Activated B cell treated with CpG ODN at 0.5 μM for 24 hours (primary cell): ENCODE measurements at regions not wholly inside any gene's neighbourhood (a gene's known extent, or its start where the extent isn't known, plus 50 kb on each side); places are given as distances from the start of the nearest gene placed in this dataset.

Experiments
- ATAC-seq: fragments of 200-7000 bp; cut with Tn5 transposase; one replicate; pipeline ENCODE4 v1.10.0; 2021; ENCODE audit warnings: low read depth, mild to moderate bottlenecking, moderate library complexity
- CTCF ChIA-PET: fragments of 350-600 bp; sonication (Branson Sonifier 250); formaldehyde crosslinking; loops from one replicate; lab custom pipeline; 2021; ENCODE audit warnings: antibody characterized with exemption; lab: Charles Lee
- POLR2A ChIA-PET: fragments of 350-600 bp; sonication (Branson Sonifier 250); formaldehyde crosslinking; loops from one replicate; lab custom pipeline; 2021; ENCODE audit warnings: antibody characterized with exemption; lab: Charles Lee
- DNase-seq: peaks from one replicate; pipeline ENCODE4 v3.0.0; 2022
- H3K27ac Mint-ChIP-seq: one replicate; pipeline ENCODE4 v1.8.0; 2020; ENCODE audit warnings: mixed read lengths
- H3K27me3 Mint-ChIP-seq: one replicate; pipeline ENCODE4 v1.8.0; 2021; ENCODE audit warnings: mixed read lengths
- H3K36me3 Mint-ChIP-seq: one replicate; pipeline ENCODE4 v1.8.0; 2021; ENCODE audit warnings: low read depth, mixed read lengths
- H3K4me1 Mint-ChIP-seq: one replicate; pipeline ENCODE4 v1.8.0; 2021; ENCODE audit warnings: mixed read lengths
- H3K4me3 Mint-ChIP-seq: one replicate; pipeline ENCODE4 v1.8.0; 2020; ENCODE audit warnings: mild to moderate bottlenecking, mixed read lengths
- H3K9me3 Mint-ChIP-seq: one replicate; pipeline ENCODE4 v1.8.0; 2020; ENCODE audit warnings: mixed read lengths
- CTCF ChIP-seq: fragments of 200-600 bp; IDR thresholded peaks from one replicate; pipeline ENCODE4 v1.8.0; 2022; ENCODE audit warnings: antibody characterized with exemption, mild to moderate bottlenecking
- intact Hi-C: fragments of 100-400 bp; cut with micrococcal nuclease; formaldehyde crosslinking; loops from one replicate; pipeline ENCODE4 v1.15.1; 2024

- no peaks in the 10 kb centered on the region for H3K9me3 Mint-ChIP-seq
- H3K27me3 Mint-ChIP-seq = no peaks in the 10 kb centered on the region
- H3K4me1 Mint-ChIP-seq = peaks cover 15% of the 10 kb centered on the region
- no peak overlapping the region for H3K27ac Mint-ChIP-seq
- no peak for ATAC-seq
- ChIA-PET POLR2A (no interaction called here), CTCF (no interaction called here)
- no peaks in the 10 kb centered on the region for H3K36me3 Mint-ChIP-seq
- no peak for TF ChIP-seq CTCF
- no peak for DNase-seq
- intact Hi-C loops = no loop called here
- no peak overlapping the region for H3K4me3 Mint-ChIP-seq
Measured at GRCh38 chr20:39853636-39854035, 835.4 kb downstream of the MAFB start.

GRCh38 chr20:39853050-39853449 lies 836.0 kb downstream of the MAFB start:
- Mint-ChIP-seq H3K27me3 (no peaks in the 10 kb centered on the region), H3K4me3 (no peak overlapping the region), H3K36me3 (no peaks in the 10 kb centered on the region), H3K4me1 (peaks cover 15% of the 10 kb centered on the region), H3K9me3 (no peaks in the 10 kb centered on the region), H3K27ac (no peak overlapping the region)
- TF ChIP-seq CTCF = no peak
- ChIA-PET CTCF (no interaction called here), POLR2A (no interaction called here)
- DNase-seq (no peak), ATAC-seq (no peak)
- intact Hi-C loops = no loop called here

GRCh38 chr20:39851459-39851858 lies 837.6 kb downstream of the MAFB start:
- no peaks in the 10 kb centered on the region for H3K9me3 Mint-ChIP-seq
- no peak for ATAC-seq
- DNase-seq = no peak
- ChIA-PET CTCF (no interaction called here), POLR2A (no interaction called here)
- no peak overlapping the region for H3K27ac Mint-ChIP-seq
- intact Hi-C loops = no loop called here
- no peaks in the 10 kb centered on the region for H3K27me3 Mint-ChIP-seq
- no peak for TF ChIP-seq CTCF
- H3K36me3 Mint-ChIP-seq = no peaks in the 10 kb centered on the region
- H3K4me1 Mint-ChIP-seq = peaks cover 15% of the 10 kb centered on the region
- H3K4me3 Mint-ChIP-seq = no peak overlapping the region

GRCh38 chr20:39850821-39851330 lies 838.2 kb downstream of the MAFB start:
- H3K9me3 Mint-ChIP-seq = no peaks in the 10 kb centered on the region
- ATAC-seq (peak; percentile 28), DNase-seq (no peak)
- ChIA-PET POLR2A (no interaction called here), CTCF (interaction anchor here (0.9 kb wide), 1 partner anchor 21 kb away, joined by 3 read pairs; no protein-coding TSS in a partner anchor)
- intact Hi-C loops = no loop called here
- H3K27me3 Mint-ChIP-seq = no peaks in the 10 kb centered on the region
- TF ChIP-seq CTCF = no peak
- peak overlapping the region; percentile 12 for H3K27ac Mint-ChIP-seq
- H3K4me1 Mint-ChIP-seq = peaks cover 12% of the 10 kb centered on the region
- H3K4me3 Mint-ChIP-seq = peak overlapping the region; percentile 9
- H3K36me3 Mint-ChIP-seq = no peaks in the 10 kb centered on the region

GRCh38 chr20:39850246-39850645 lies 838.8 kb downstream of the MAFB start:
- no peak for DNase-seq
- Mint-ChIP-seq H3K9me3 (no peaks in the 10 kb centered on the region), H3K36me3 (no peaks in the 10 kb centered on the region), H3K4me3 (no peak overlapping the region), H3K4me1 (peaks cover 8% of the 10 kb centered on the region), H3K27me3 (no peaks in the 10 kb centered on the region), H3K27ac (no peak overlapping the region)
- no peak for TF ChIP-seq CTCF
- ChIA-PET CTCF (interaction anchor here (0.9 kb wide), 1 partner anchor 21 kb away, joined by 3 read pairs; no protein-coding TSS in a partner anchor), POLR2A (no interaction called here)
- intact Hi-C loops = no loop called here
- no peak for ATAC-seq
